Keratinocyte (primary cell): ENCODE measurements at regions not wholly inside any gene's neighbourhood (a gene's known extent, or its start where the extent isn't known, plus 50 kb on each side); places are given as distances from the start of the nearest gene placed in this dataset.
"Not testable (repeated sequence)": the region's sequence is repeated elsewhere in the genome, so short reads cannot be mapped to it uniquely, and the experiment has no call there.

Source experiments
- DNase-seq: peaks from one replicate; pipeline ENCODE4 v3.0.0-alpha.2; 2011; ENCODE audit warnings: low read depth, missing footprints, low spot score
- FAIRE-seq: peaks from 2 replicates; lab custom pipeline; 2011; peaks lifted over from hg19 to GRCh38; lab: Jason Lieb, UNC
- H2AFZ ChIP-seq: 2 replicates; pipeline ENCODE4 v1.6.0; 2012; ENCODE audit warnings: low read length, control low read depth, inconsistent platforms; ENCODE audit not compliant: control insufficient read depth
- H3K27ac ChIP-seq: 2 replicates; pipeline ENCODE4 v1.5.1; 2011; ENCODE audit warnings: low read length; ENCODE audit not compliant: control insufficient read depth, insufficient read depth
- H3K27me3 ChIP-seq: 3 replicates; pipeline ENCODE4 v1.6.0; 2011; ENCODE audit warnings: low read length; ENCODE audit not compliant: control insufficient read depth, insufficient read depth; ENCODE audit errors: extremely low read depth
- H3K36me3 ChIP-seq, 2 experiments: 2 replicates in 1 of 2; 3 replicates in 1 of 2; pipeline ENCODE4 v1.5.1; 2011; ENCODE audit warnings: low read length in 2 of 2, mild to moderate bottlenecking in 1 of 2; ENCODE audit not compliant: control insufficient read depth in 2 of 2, insufficient read depth in 2 of 2; ENCODE audit errors: extremely low read depth in 1 of 2
- H3K4me1 ChIP-seq: 3 replicates; pipeline ENCODE4 v1.5.1; 2011; ENCODE audit warnings: low read length; ENCODE audit not compliant: control insufficient read depth, insufficient read depth; ENCODE audit errors: extremely low read depth
- H3K4me2 ChIP-seq: 3 replicates; pipeline ENCODE4 v1.6.0; 2011; ENCODE audit warnings: low read depth, low read length; ENCODE audit not compliant: control insufficient read depth, insufficient read depth; ENCODE audit errors: extremely low read depth
- H3K4me3 ChIP-seq, 3 experiments: fragments of 200-600 bp in 1 of 3; sonication (generic) in 1 of 3; 2 replicates in 2 of 3; 3 replicates in 1 of 3; pipeline ENCODE4 v1.5.1; 2011 to 2016; ENCODE audit warnings: low read length in 3 of 3, mild to moderate bottlenecking in 3 of 3, control low read depth in 2 of 3, inconsistent platforms in 1 of 3, low read depth in 1 of 3, mixed read lengths in 1 of 3, mixed run types in 1 of 3, moderate library complexity in 1 of 3; ENCODE audit not compliant: control insufficient read depth in 2 of 3, insufficient read depth in 2 of 3; ENCODE audit errors: extremely low read depth in 1 of 3
- H3K79me2 ChIP-seq: 2 replicates; pipeline ENCODE4 v1.6.0; 2012; ENCODE audit warnings: low read length; ENCODE audit not compliant: control insufficient read depth, insufficient read depth
- H3K9ac ChIP-seq: 3 replicates; pipeline ENCODE4 v1.6.0; 2011; ENCODE audit warnings: low read length; ENCODE audit not compliant: control insufficient read depth, insufficient read depth; ENCODE audit errors: extremely low read depth
- H3K9me1 ChIP-seq: 3 replicates; pipeline ENCODE4 v1.6.0; 2011; ENCODE audit warnings: low read length; ENCODE audit not compliant: control insufficient read depth, insufficient read depth; ENCODE audit errors: extremely low read depth
- H3K9me3 ChIP-seq: 2 replicates; pipeline ENCODE4 v1.5.1; 2012; ENCODE audit warnings: low read depth, low read length; ENCODE audit not compliant: control insufficient read depth
- H4K20me1 ChIP-seq: 3 replicates; pipeline ENCODE4 v1.6.0; 2011; ENCODE audit warnings: low read length; ENCODE audit not compliant: control insufficient read depth, insufficient read depth; ENCODE audit errors: extremely low read depth
- EZH2 ChIP-seq: IDR thresholded peaks from one replicate; pipeline ENCODE4 v1.6.1; 2012; ENCODE audit warnings: inconsistent platforms, mild to moderate bottlenecking, low read length, moderate library complexity
- dilution Hi-C: fragments of 300-500 bp; cut with MboI; formaldehyde crosslinking; loops from one replicate; pipeline ENCODE4 v1.7.0; 2020; ENCODE audit warnings: low sequenced_read_pairs; ENCODE audit not compliant: extremely low pct_ligation_motif_present
- TF ChIP-seq, protein P1 (sequence below), 3 experiments: IDR thresholded peaks in 1 of 3; conservative IDR thresholded peaks in 1 of 3; optimal IDR thresholded peaks in 1 of 3; 2 replicates in 2 of 3; 3 replicates in 1 of 3; pipeline versions ENCODE3 to v1.5.1; 2011; ENCODE audit warnings: low read length in 3 of 3, mild to moderate bottlenecking in 3 of 3, moderate library complexity in 2 of 3, control low read depth in 1 of 3, inconsistent platforms in 1 of 3; ENCODE audit not compliant: insufficient read depth in 2 of 3; ENCODE audit errors: extremely low read depth in 1 of 3

DNA sequence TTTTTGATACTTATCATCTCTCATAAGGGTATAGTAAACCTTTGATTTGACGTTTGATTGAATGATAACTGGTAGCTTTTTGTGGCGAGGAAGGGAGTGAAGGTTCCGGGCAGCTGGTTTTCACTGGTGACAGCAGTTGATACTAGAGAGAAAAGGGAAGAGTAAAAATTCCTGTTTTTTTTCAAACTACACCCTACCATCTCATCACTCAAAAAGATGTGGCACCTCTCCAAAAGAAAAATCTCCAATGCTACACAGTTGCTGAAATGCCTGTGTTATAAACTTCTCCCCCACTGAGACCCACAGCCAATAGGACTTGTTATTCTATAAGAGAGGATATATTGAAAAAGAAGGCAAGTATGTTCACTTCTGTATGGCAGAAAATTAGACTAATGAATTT lies 154.0 kb downstream of the MAIP1 start:
- Histone ChIP-seq H3K27ac (no peak overlapping the region), H3K79me2 (no peaks in the 10 kb centered on the region), H3K4me2 (no peak overlapping the region), H4K20me1 (no peaks in the 10 kb centered on the region), H3K9me1 (no peaks in the 10 kb centered on the region), H3K27me3 (no peaks in the 10 kb centered on the region), H3K36me3 (no peaks in the 10 kb centered on the region), H3K9ac (no peak overlapping the region), H3K4me1 (no peaks in the 10 kb centered on the region), H3K4me3 (no peak overlapping the region), H3K9me3 (no peaks in the 10 kb centered on the region), H2AFZ (no peak overlapping the region)
- dilution Hi-C loops = no loop called here
- TF ChIP-seq, protein P1, sequence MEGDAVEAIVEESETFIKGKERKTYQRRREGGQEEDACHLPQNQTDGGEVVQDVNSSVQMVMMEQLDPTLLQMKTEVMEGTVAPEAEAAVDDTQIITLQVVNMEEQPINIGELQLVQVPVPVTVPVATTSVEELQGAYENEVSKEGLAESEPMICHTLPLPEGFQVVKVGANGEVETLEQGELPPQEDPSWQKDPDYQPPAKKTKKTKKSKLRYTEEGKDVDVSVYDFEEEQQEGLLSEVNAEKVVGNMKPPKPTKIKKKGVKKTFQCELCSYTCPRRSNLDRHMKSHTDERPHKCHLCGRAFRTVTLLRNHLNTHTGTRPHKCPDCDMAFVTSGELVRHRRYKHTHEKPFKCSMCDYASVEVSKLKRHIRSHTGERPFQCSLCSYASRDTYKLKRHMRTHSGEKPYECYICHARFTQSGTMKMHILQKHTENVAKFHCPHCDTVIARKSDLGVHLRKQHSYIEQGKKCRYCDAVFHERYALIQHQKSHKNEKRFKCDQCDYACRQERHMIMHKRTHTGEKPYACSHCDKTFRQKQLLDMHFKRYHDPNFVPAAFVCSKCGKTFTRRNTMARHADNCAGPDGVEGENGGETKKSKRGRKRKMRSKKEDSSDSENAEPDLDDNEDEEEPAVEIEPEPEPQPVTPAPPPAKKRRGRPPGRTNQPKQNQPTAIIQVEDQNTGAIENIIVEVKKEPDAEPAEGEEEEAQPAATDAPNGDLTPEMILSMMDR (optimal IDR thresholded peaks at IDR 0.05 in 1 of 3, IDR thresholded peaks at IDR 0.05 in 1 of 3, conservative IDR thresholded peaks at IDR 0.05 in 1 of 3; ENCODE audit: extremely low read depth in 1 of 3, insufficient read depth in 2 of 3, low read length in 3 of 3) = no peak
- no peak for TF ChIP-seq EZH2
- FAIRE-seq (no peak), DNase-seq (no peak)

DNA sequence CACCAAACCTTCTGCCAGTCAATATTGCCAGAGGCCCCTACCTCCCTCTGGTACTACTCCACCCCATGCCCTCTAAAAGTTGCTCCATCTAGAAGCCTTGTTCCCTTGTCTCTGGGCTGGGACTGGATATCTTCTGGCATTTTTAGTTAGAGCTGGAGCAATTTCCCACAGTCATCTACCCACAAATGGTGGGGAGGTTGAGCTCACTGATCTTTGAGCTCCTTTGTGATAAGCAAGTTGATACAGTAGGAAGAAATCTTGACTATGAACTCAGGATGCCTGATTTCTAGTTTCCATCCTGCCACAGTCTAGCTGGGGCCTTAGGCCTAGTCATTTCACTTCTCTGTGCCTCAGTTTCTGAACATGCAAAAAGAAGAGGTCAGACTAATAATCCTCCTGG lies 155.0 kb downstream of the MAIP1 start:
- no peak overlapping the region for H3K27ac ChIP-seq
- no peak for FAIRE-seq
- no peak overlapping the region for H3K4me2 ChIP-seq
- no peaks in the 10 kb centered on the region for H3K4me1 ChIP-seq
- H3K9me1 ChIP-seq = no peaks in the 10 kb centered on the region
- H2AFZ ChIP-seq = no peak overlapping the region
- no peaks in the 10 kb centered on the region for H3K9me3 ChIP-seq
- no peaks in the 10 kb centered on the region for H4K20me1 ChIP-seq
- TF ChIP-seq, protein P1 (optimal IDR thresholded peaks at IDR 0.05 in 1 of 3, IDR thresholded peaks at IDR 0.05 in 1 of 3, conservative IDR thresholded peaks at IDR 0.05 in 1 of 3; ENCODE audit: extremely low read depth in 1 of 3, insufficient read depth in 2 of 3, low read length in 3 of 3) = no peak
- no peak for TF ChIP-seq EZH2
- H3K36me3 ChIP-seq = no peaks in the 10 kb centered on the region
- dilution Hi-C loops = no loop called here
- H3K4me3 ChIP-seq = no peak overlapping the region
- no peaks in the 10 kb centered on the region for H3K27me3 ChIP-seq
- DNase-seq = no peak
- H3K79me2 ChIP-seq = no peaks in the 10 kb centered on the region
- H3K9ac ChIP-seq = no peak overlapping the region

DNA sequence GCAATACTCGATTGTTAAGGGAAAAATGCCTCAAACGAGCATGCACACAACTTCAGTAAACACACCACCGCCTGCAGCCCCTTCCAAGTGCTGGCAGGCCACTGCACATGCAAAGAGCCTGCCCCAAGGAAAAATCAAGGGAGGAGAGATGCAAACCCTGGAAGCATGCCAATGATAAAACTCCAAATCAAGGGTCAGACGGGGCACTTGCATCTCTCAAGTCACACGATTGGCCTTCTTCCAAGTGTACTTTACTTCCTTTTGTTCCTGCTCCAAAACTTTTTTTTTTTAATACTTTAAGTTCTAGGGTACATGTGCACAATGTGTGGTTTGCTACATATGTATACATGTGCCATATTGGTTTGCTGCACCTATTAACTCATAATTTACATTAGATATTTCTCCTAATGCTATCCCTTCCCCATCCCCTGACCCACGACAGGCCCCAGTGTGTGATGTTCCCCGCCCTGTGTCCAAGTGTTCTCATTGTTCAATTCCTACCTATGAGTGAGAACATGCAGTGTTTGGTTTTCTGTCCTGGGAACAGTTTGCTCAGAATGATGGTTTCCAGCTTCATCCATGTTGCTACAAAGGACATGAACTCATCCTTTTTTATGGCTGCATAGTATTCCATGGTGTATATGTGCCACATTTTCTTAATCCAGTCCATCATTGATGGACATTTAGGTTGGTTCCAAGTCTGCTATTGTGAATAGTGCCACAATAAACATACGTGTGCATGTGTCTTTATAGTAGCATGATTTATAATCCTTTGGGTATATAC lies 157.8 kb downstream of the MAIP1 start:
- H3K4me3 ChIP-seq, H3K4me1 ChIP-seq, H4K20me1 ChIP-seq, H3K27me3 ChIP-seq, H3K27ac ChIP-seq, DNase-seq, H3K4me2 ChIP-seq, H3K9ac ChIP-seq, H3K9me3 ChIP-seq, dilution Hi-C loops, H3K36me3 ChIP-seq, FAIRE-seq, H2AFZ ChIP-seq, H3K79me2 ChIP-seq, H3K9me1 ChIP-seq: not testable (repeated sequence)
